Panc1 (cell line): ENCODE measurements at regions not wholly inside any gene's neighbourhood (a gene's known extent, or its start where the extent isn't known, plus 50 kb on each side); places are given as distances from the start of the nearest gene placed in this dataset.

Source experiments
- ATAC-seq: fragments of 200-7000 bp; cut with Tn5 transposase; 2 replicates; pipeline ENCODE4 v1.9.1; 2020; ENCODE audit warnings: mild to moderate bottlenecking, moderate library complexity
- BruUV-seq: library from RNA; stranded (reverse); fragments of 400-500 nt; replicated peaks from 2 replicates; lab custom pipeline; 2021; lab: Mats Ljungman, UMichigan
- CTCF ChIA-PET: fragments of 300-600 bp; sonication (Branson Sonifier 250); formaldehyde crosslinking; loops from one replicate; lab custom pipeline; 2022; ENCODE audit warnings: antibody characterized with exemption; lab: Charles Lee
- POLR2A ChIA-PET: fragments of 300-600 bp; sonication (Branson Sonifier 250); formaldehyde crosslinking; loops from one replicate; lab custom pipeline; 2022; ENCODE audit warnings: antibody characterized with exemption; lab: Charles Lee
- DNase-seq: peaks from one replicate; pipeline ENCODE4 v3.0.0-alpha.2; 2010; ENCODE audit warnings: low read depth, low spot score
- H3K27ac ChIP-seq: 2 replicates; pipeline ENCODE4 v1.5.1; 2011; ENCODE audit warnings: mild to moderate bottlenecking, low read length, inconsistent platforms
- H3K27me3 ChIP-seq: fragments of 200-500 bp; sonication (Bioruptor generic); 2 replicates; pipeline ENCODE4 v1.6.0; 2014; ENCODE audit warnings: low read length, inconsistent platforms; ENCODE audit not compliant: control insufficient read depth, insufficient read depth
- H3K36me3 ChIP-seq: fragments of 200-500 bp; sonication (Bioruptor generic); 2 replicates; pipeline ENCODE4 v1.5.1; 2014; ENCODE audit warnings: inconsistent platforms, mild to moderate bottlenecking, low read length, moderate library complexity; ENCODE audit not compliant: control insufficient read depth, insufficient read depth
- H3K4me1 ChIP-seq: 2 replicates; pipeline ENCODE4 v1.5.1; 2011; ENCODE audit warnings: inconsistent platforms, mild to moderate bottlenecking, low read length, moderate library complexity; ENCODE audit not compliant: control insufficient read depth, insufficient read depth
- H3K4me3 ChIP-seq, 2 experiments: 2 replicates each; pipeline ENCODE4 v1.5.1; 2011 to 2012; ENCODE audit warnings: low read depth in 2 of 2, low read length in 2 of 2, mild to moderate bottlenecking in 2 of 2, inconsistent platforms in 1 of 2, moderate library complexity in 1 of 2
- H3K9me3 ChIP-seq: fragments of 200-500 bp; sonication (Bioruptor generic); 2 replicates; pipeline ENCODE4 v1.5.1; 2014; ENCODE audit warnings: low read depth, mild to moderate bottlenecking, inconsistent platforms, low read length, moderate library complexity; ENCODE audit not compliant: control insufficient read depth, insufficient read depth
- CTCF ChIP-seq: fragments of 450-650 bp; IDR thresholded peaks from 2 replicates; pipeline ENCODE4 v1.5.1; 2017; ENCODE audit warnings: mild to moderate bottlenecking
- POLR2AphosphoS5 ChIP-seq: IDR thresholded peaks from 2 replicates; pipeline ENCODE4 v1.6.1; 2012; ENCODE audit warnings: mild to moderate bottlenecking, low read depth, low read length, moderate library complexity
- REST ChIP-seq, 2 experiments: IDR thresholded peaks; 2 replicates each; pipeline ENCODE4 v1.6.1; 2011 to 2012; ENCODE audit warnings: low read depth in 2 of 2, control low read depth in 1 of 2, low read length in 1 of 2, mild to moderate bottlenecking in 1 of 2, moderate library complexity in 1 of 2; ENCODE audit not compliant: insufficient read depth in 1 of 2
- SIN3A ChIP-seq: IDR thresholded peaks from 2 replicates; pipeline ENCODE4 v1.6.1; 2012; ENCODE audit warnings: low read depth, mild to moderate bottlenecking, low read length, moderate library complexity, borderline replicate concordance; ENCODE audit not compliant: insufficient read depth
- TCF7L2 ChIP-seq: IDR thresholded peaks from 2 replicates; pipeline ENCODE4 v1.6.1; 2011; ENCODE audit warnings: mild to moderate bottlenecking, low read depth, low read length, inconsistent platforms
- in situ Hi-C: cut with HindIII; loops from 2 replicates; pipeline ENCODE4 v1.10.0; 2016; ENCODE audit warnings: low sequenced_read_pairs, low pct_unique_long_range_greater_than_20kb
- intact Hi-C: fragments of 100-400 bp; cut with micrococcal nuclease; formaldehyde crosslinking; loops from one replicate; pipeline ENCODE4 v1.10.0; 2022; ENCODE audit not compliant: unreplicated experiment

GRCh38 chr5:63049935-63050334 lies 471.3 kb downstream of the LRRC70 start:
- ChIA-PET POLR2A (no interaction called here), CTCF (no interaction called here)
- Histone ChIP-seq H3K4me3 (no peak overlapping the region), H3K27ac (no peak overlapping the region), H3K9me3 (no peaks in the 10 kb centered on the region), H3K27me3 (no peaks in the 10 kb centered on the region), H3K4me1 (no peaks in the 10 kb centered on the region), H3K36me3 (no peaks in the 10 kb centered on the region)
- no TSS peak for BruUV-seq
- intact Hi-C loops (no loop called here), in situ Hi-C loops (no loop called here)
- TF ChIP-seq CTCF (no peak), POLR2AphosphoS5 (no peak), SIN3A (no peak), TCF7L2 (no peak), REST (IDR thresholded peaks at IDR 0.05; ENCODE audit: insufficient read depth in 1 of 2, low read depth in 2 of 2, low read length in 1 of 2) (no peak)
- ATAC-seq (no peak), DNase-seq (no peak)

- CTCF ChIA-PET = no interaction called here
- in situ Hi-C loops = no loop called here
- POLR2A ChIA-PET = no interaction called here
These were observed 465.2 kb downstream of the LRRC70 start for GRCh38 chr5:63043792-63044191.

More at GRCh38 chr5:63043792-63044191, 465.2 kb downstream of the LRRC70 start:
- Histone ChIP-seq H3K4me1 (no peaks in the 10 kb centered on the region), H3K4me3 (no peak overlapping the region), H3K9me3 (no peaks in the 10 kb centered on the region), H3K27me3 (no peaks in the 10 kb centered on the region), H3K27ac (no peak overlapping the region), H3K36me3 (no peaks in the 10 kb centered on the region)
- no peak for ATAC-seq
- TF ChIP-seq SIN3A (no peak), TCF7L2 (no peak), REST (IDR thresholded peaks at IDR 0.05; ENCODE audit: insufficient read depth in 1 of 2, low read depth in 2 of 2, low read length in 1 of 2) (no peak), POLR2AphosphoS5 (no peak), CTCF (no peak)
- no TSS peak for BruUV-seq
- no peak for DNase-seq
- intact Hi-C loops = no loop called here
